Stimulated activated CD4-positive, alpha-beta T cell treated with anti-CD3 and anti-CD28 coated beads, TNF-alpha, amount 100 ng/mL, for 1 hour (primary cell): ENCODE measurements at regions not wholly inside any gene's neighbourhood (a gene's known extent, or its start where the extent isn't known, plus 50 kb on each side); places are given as distances from the start of the nearest gene placed in this dataset.

Source experiments
- DNase-seq, 3 donors: peaks; one replicate each; pipeline ENCODE4 v3.0.0-alpha.2; 2020; ENCODE audit warnings: low read depth in 3 of 3, low spot score in 1 of 3

- no peak for DNase-seq
These were observed 230.2 kb upstream of the CD96 start for GRCh38 chr3:111311709-111312235.

GRCh38 chr3:111314181-111314873, 227.7 kb upstream of the CD96 start:
- no peak for DNase-seq

DNA sequence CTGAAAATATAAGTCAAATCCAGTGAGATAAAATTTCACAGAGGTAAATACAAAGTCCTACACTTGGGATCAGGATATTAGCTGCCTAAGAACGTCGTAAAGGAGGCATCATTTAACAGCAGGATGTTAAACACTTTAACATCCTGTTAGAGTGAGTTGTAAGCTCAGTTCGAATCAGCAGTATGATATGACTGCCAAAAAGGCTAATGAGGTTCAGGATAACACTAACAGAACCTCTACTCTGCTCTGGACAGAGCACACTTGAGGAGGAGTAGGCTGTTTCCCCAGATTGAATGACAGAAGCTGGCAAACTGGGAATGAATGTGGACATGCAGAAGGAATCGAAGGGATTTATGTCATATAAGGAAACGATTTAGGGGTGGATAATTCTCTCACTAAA, 227.1 kb upstream of the CD96 start:
- DNase-seq: no peak

GRCh38 chr3:111315930-111316587, 225.9 kb upstream of the CD96 start:
- DNase-seq: no peak

DNA sequence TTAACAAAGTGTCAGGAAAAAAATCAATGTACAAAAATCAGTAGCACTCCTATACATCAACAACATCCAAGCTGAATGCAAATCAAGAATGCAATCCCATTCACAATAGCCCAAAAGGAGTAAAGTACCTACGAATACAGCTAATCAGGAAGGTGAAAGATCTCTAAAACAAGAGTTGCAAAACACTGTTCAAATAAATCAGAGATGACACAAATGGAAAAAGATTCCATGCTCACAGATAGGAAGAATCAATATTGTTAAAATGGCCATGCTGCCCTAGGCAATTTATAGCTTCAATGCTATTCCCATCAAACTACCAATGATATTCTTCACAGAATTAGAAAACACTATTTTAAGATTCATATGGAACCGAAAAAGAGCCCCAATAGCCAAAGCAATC, 223.7 kb upstream of the CD96 start:
- no peak for DNase-seq

DNA sequence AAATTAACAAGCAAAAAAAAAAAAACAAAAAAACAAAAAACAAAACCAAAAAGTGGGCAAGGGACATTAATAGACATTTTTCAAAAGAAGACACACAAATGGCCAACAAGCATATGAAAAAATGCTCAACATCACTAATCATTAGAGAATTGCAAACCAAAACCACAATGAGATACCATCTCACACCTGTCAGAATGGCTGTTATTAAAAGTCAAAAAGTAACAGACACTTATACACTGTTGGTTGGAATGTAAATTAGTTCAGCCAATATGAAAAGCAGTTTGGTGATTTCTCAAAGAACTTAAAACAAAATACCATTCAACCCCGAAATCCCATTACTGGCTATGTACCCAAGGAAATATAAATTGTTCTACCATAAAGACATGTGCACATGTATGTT, 222.4 kb upstream of the CD96 start:
- no peak for DNase-seq

DNA sequence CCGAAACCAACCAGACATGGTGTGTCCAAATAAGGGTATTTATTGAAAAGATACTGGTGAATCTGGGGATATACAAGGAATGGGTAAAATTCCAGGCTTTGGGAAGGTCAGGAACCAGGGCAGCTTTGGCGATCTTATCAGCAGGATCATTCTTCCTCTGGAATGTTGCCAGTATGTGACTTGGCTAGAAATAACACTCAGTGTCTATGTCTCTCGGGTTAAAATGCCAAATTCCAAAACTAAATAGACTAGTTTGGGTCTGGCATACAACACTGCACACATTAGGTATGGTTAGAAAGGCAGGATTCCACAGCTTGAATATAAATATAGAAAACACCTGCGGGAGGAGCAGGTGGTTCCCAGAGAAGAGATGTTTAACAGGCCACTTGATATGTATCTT, 220.2 kb upstream of the CD96 start:
- DNase-seq: no peak

GRCh38 chr3:111323019-111323418, 219.0 kb upstream of the CD96 start:
- no peak for DNase-seq

DNA sequence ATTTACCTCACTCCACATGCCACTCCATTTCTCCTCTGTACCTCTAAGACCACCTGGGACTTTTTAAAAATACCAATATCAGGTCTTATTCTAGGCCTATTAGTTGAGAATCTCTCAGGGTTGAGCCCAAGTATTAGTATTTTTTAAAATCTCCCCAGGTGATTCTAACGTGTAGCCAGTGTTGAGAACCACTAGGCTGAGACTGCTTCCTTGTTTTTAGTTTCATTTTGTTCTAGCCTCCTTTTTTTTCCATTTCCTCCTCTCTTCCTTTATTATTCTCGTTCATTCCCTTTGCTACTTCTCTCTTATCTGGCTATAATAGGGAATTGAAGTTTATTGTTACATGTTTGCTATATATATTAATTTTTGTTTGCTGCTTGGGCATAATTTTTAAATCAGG, 217.8 kb upstream of the CD96 start:
- no peak for DNase-seq

GRCh38 chr3:111324645-111325044, 217.4 kb upstream of the CD96 start:
- DNase-seq: no peak

DNA sequence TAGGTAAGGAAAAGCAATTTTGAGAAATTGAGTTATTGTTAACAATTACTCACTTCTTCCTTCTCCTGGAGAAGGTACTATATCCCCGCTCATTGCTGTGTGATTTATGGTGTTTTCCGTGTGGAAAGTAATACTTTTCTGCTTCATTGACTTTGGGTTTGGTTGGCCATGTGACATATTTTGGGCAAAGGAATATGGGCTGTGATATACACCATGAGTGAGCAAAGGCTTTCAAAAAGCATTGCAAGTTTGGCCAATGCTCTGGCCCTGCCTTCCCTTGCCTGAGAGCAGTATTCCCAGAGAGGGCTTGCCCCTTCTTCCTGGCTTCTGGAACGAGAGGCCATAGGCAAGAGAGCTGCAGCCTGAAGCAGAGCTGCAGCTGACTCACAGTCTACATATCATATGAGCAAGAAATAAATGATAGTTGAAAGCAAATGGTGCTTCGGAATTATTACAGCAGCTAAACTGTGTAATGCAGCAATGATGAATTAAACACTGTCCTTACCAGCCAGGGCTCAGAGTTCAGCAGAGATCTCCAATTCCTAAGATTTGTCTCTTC, 216.8 kb upstream of the CD96 start:
- DNase-seq: no peak

GRCh38 chr3:111326144-111326995, 215.6 kb upstream of the CD96 start:
- DNase-seq: no peak

DNA sequence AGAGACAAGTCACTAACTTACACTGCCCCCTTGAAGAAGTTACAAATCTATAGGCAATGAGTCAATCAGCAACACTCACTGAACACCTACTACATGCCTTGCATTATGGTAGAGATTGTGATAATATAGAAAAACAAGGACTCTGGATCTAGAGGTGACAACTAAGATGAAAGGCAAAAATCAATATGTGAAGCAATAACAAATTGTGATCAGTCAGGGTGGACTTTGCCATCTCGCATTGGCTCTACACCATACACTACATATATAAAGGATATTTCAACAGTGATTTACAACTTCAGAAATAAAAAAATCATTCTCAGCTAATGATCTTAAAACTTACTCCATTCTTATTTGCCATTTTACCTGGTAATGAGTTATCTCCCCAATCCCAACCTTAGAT, 210.7 kb upstream of the CD96 start:
- no peak for DNase-seq

DNA sequence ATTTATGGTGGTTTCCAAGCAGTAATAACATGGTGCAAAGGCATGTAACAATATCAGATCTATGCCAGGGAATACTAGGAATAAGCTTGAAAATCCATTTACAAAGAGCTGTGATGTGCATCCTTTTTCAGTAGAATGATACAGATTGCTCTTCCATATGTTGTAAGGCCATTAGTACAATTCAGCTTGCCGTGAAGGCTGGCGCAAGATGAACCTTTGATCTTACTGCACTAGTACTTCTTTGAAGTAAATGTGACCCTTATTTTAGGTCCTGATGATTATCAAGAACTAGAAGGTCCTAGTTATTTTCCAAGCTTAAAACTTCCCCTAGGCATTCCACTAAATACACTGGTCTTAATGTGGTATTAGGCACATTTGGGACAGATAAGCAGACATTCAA, 210.1 kb upstream of the CD96 start:
- DNase-seq: no peak

GRCh38 chr3:111332488-111333080, 209.4 kb upstream of the CD96 start:
- no peak for DNase-seq

GRCh38 chr3:111333642-111334041, 208.4 kb upstream of the CD96 start:
- DNase-seq: no peak

DNA sequence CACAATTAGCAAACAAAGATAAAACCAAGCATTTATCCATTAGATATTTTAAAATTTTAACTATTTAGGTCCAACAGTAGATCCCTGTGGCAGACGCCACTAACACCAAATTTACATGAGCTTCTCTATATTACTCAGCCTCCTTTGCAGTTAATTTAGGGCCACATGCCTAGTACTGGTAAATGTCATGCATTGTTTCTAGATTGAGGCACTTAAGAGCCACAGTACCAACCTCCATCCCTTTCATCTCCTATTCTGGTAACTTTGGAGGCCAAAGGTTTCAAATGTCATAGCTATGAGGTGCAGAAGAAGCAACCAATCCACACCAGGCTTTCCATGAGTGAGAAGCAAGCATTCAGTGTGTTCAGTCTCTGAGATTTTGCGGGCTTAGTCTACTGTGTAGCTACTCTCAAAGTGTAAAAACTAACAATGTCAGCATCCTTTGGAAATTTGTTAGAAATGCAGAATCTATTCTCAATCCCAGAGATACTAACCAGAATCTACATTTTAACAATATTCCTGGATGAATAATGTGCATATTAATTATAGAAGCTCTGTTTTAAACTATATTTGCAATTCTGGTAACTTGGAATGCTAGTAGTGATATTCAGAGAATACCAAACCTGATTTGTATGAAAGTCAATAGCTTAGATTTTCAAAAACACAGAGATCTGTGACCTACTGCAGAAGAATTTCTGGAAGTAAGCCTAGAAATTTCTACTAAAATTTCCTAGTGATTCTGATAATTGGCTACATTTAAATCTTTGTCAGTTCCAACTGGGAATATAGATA, 206.3 kb upstream of the CD96 start:
- no peak for DNase-seq

GRCh38 chr3:111336511-111336910, 205.5 kb upstream of the CD96 start:
- DNase-seq: no peak

GRCh38 chr3:111338059-111338698, 203.8 kb upstream of the CD96 start:
- DNase-seq: peak in 1 of 3 donors; percentile 6

DNA sequence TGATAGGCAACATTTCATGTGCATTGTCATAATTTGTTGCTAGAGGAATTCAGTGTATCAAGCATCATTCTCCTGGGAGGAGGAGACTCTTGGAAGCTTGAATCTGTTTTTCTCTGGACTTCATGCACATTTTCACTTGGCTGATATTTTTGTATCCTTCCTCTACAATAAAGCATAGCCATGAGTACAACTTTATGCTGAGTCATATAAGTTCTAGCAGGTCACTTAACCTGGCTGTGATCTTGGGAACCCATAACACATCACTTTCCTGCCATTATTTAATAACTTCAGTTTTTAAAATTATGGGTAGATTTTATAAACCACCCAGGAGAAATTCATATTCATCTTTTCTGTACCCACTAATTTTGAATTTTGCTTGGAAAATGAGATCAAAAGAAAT, 203.0 kb upstream of the CD96 start:
- DNase-seq: no peak
